ENCODE measurements at regions not wholly inside any gene's neighbourhood (a gene's known extent, or its start where the extent isn't known, plus 50 kb on each side); places are given as distances from the start of the nearest gene placed in this dataset.

DNA sequence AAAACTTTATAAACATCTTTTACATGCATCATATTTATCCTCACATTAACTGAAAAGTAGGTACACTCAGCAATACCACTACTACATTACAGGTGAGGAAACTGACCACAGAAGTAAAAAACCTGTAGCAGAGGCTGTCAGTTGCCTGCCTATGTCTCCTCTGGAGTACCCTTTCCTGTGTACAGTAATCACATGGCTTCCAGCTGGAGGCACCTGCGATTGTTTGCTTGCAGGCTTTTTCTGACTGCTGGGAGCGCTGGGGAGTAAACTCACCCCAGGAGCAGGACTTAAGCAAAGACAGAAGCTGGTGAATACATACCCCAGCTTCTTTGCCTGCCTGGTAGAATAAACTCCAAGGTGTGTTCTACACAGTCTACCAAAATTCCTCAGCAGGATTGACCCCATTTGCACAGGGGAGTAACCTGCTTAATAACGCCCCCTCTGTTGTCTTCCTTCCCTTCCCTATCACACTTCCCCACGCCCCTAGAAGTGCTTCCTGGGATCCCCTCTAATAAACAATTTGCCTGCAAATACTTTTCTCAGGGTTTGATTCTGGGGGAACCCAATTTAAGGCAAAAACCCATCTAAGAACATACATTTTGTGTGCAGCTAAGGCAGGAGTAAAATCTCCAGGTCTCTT lies 138.9 kb downstream of the PTH2R start:
- TF ChIP-seq, protein P1, sequence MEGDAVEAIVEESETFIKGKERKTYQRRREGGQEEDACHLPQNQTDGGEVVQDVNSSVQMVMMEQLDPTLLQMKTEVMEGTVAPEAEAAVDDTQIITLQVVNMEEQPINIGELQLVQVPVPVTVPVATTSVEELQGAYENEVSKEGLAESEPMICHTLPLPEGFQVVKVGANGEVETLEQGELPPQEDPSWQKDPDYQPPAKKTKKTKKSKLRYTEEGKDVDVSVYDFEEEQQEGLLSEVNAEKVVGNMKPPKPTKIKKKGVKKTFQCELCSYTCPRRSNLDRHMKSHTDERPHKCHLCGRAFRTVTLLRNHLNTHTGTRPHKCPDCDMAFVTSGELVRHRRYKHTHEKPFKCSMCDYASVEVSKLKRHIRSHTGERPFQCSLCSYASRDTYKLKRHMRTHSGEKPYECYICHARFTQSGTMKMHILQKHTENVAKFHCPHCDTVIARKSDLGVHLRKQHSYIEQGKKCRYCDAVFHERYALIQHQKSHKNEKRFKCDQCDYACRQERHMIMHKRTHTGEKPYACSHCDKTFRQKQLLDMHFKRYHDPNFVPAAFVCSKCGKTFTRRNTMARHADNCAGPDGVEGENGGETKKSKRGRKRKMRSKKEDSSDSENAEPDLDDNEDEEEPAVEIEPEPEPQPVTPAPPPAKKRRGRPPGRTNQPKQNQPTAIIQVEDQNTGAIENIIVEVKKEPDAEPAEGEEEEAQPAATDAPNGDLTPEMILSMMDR (IDR thresholded peaks at IDR 0.05; ENCODE audit: low read depth, low read length), result no peak
- DNase-seq (ENCODE audit: extremely low read depth, low read depth), result no peak

DNA sequence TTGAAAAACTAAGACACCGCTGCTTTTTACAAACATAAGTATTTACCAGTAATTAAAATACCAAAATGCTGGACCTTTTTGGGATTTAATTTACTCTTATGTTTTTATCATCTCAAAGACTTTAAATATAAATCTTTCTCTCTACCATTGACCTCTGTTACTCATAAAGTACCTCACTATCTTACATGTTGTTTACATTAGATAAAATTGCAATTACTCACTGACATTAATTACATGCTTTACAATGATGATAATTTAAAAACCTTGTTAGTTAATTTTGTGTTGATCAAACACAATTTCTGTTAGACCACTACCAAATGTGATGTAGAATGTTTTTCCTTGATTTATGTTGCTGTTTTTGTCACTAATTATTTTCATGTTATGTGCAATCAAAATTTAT lies 139.5 kb downstream of the PTH2R start:
- TF ChIP-seq, protein P1 (IDR thresholded peaks at IDR 0.05; ENCODE audit: low read depth, low read length), result no peak
- DNase-seq (ENCODE audit: extremely low read depth, low read depth), result no peak

DNA sequence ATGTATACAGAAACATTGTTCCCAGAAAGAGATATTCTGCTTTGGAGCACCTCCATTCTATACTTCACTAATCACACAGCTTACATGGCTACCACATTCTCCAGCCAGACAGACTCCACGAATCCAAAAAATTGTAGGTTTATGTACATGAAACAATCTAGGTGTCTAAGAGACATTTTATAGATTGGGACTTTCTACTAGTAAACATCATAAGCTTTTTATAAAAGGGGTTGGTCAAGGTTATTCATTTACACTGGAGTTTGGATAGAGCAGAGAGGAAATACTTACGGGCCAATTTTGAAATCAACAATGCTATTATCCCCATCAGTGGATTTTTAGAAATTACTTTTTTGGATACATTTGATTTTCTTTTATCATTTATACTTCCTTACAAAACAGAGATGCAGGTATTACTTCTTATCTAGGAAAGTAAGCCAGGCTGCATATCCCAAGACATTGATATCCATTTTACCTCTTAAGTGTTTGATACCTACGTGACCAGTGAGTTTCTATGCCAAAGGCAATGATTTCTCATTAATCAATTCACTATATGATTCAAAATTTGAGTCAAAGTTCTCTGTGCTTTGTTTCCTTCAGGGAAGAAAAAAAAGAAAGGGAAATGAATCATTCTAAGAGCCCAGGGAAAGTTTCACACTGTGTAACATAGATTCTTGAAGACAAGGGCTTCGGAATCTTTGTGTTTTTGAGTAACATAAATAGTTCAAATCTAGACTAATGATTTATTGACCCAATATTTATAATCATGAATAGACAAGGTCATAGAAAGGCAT lies 140.5 kb downstream of the PTH2R start:
- DNase-seq (ENCODE audit: extremely low read depth, low read depth), result no peak
- TF ChIP-seq, protein P1 (IDR thresholded peaks at IDR 0.05; ENCODE audit: low read depth, low read length), result no peak

DNA sequence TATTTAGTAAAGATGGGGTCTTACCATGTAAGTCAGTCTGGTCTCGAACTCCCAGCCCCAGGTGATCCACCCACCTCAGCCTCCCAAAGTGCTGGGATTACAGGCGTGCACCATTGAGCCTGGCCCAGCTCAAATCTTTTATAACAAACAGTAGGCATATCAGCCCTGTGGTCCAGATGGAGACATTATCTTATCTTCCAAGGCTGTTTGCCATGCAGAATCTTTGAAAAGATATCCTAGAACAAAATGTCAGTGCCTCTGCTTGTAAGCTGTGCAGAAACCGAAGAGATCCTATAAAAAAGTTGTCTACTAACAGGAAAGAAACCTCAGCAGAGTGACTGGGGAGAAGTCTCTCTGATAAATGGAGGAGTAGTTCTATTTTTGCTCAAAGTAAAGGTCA lies 142.1 kb downstream of the PTH2R start:
- DNase-seq (ENCODE audit: extremely low read depth, low read depth), result no peak
- TF ChIP-seq, protein P1 (IDR thresholded peaks at IDR 0.05; ENCODE audit: low read depth, low read length), result no peak

DNA sequence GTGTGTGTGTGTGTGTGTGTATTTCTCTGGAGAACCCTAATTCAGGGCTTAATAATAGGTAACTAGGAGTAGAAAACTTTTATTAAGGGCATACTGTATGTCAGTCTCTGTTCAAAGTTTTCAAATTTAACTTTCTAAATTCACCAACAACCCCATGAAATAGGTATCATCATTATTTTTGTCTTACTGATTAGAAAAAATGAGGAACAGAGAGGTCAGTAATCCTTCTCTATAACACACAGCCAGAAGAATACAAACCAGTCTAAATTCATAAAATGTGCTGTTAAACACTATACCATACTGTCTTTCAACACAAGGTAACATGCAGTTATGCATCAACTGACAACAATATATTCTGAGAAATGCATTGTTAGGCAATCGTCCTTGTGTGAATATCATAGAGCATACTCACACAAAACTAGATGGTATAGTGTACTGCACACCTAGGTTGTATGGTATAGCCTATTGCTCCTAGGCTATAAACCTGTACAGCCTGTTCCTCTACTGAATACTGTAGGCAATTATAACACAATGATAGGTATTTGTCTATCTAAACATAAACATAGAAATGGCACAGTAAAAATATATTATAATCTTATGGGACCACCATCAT lies 143.1 kb downstream of the PTH2R start:
- TF ChIP-seq, protein P1 (IDR thresholded peaks at IDR 0.05; ENCODE audit: low read depth, low read length), result no peak
- no peak for DNase-seq (ENCODE audit: extremely low read depth, low read depth)

DNA sequence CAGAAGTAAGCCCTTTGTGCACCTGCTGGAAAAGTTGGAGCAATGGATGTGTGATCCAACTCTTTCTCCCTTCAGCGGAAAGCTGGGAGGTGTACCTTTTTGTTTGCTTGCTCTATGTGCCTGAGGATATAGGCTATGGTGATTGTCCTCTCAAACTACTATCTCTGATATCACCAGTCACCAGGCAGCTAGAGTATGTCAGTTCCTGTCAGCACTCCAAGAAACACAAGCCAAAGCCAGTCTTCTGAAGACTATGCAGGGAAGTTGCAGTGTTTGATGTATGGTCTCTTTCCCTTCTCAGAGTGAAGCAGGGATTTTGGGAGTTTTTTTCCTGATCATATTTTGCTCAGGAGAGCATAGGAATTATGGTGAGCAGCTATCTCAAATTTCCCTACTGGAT lies 146.4 kb downstream of the PTH2R start:
- DNase-seq (ENCODE audit: extremely low read depth, low read depth), result no peak
- TF ChIP-seq, protein P1 (IDR thresholded peaks at IDR 0.05; ENCODE audit: low read depth, low read length), result no peak

DNA sequence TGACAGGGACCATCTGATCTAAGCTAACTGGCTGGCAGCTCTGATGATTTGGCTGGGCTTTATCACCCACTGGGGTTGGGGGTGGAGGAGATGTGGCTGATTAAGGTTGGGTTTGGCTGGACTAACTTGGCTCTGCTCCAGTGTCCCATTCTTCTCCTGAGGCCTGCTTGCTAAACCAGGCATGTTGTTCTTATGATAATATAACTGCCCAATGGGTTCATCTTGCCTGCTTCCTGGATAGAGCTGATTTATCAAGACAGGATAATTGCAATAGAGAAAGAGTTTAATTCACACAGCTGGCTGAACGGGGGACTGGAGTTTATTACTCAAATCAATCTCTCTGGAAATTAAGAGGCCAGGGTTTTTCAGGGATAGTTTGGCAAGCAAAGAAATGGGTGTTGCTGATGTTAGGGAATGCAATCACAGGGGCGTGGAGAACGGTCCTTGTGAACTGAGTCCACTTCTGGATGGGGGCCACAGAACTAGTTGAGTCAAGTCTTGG lies 150.4 kb downstream of the PTH2R start:
- no peak for DNase-seq (ENCODE audit: extremely low read depth, low read depth)
- TF ChIP-seq, protein P1 (IDR thresholded peaks at IDR 0.05; ENCODE audit: low read depth, low read length), result no peak

Data from AG09319 (cell line).